ENCODE measurements at regions not wholly inside any gene's neighbourhood (a gene's known extent, or its start where the extent isn't known, plus 50 kb on each side); places are given as distances from the start of the nearest gene placed in this dataset.

- DNase-seq, result no peak
These were observed 64.3 kb upstream of the RNU6ATAC start for GRCh38 chr9:134228649-134229048.

DNA sequence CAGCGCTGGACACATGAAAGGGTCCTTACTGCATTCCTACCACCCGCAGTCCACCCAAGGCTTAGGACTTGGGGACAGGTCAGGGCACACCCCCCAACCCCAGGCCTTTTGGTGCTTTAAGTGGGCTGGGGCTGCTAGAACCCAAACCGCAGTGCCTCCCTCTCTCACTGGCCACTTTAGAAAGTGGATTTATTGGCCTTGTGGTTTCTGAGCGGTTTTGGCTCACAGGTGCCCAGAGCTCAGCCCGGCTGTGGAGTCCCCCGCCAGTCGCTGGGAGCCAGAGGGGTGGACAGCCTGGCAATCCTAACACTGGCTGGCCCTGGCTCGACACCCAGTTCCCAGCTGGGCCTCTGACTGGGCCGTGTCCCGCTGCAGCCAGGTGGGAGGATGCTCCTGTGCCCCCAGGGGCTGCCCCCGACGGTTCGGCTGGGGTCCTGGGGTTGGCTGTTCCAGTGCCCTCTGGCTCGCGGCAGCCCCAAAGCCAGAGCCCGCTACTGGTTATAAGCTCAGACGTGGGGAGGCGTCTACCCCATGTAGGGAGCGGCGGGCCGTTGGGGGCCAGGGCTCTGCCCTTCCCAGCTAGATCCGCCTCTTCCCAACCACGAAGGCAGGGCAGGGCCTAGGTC is 65.2 kb upstream of the RNU6ATAC start:
- DNase-seq, result peak; percentile 9

DNA sequence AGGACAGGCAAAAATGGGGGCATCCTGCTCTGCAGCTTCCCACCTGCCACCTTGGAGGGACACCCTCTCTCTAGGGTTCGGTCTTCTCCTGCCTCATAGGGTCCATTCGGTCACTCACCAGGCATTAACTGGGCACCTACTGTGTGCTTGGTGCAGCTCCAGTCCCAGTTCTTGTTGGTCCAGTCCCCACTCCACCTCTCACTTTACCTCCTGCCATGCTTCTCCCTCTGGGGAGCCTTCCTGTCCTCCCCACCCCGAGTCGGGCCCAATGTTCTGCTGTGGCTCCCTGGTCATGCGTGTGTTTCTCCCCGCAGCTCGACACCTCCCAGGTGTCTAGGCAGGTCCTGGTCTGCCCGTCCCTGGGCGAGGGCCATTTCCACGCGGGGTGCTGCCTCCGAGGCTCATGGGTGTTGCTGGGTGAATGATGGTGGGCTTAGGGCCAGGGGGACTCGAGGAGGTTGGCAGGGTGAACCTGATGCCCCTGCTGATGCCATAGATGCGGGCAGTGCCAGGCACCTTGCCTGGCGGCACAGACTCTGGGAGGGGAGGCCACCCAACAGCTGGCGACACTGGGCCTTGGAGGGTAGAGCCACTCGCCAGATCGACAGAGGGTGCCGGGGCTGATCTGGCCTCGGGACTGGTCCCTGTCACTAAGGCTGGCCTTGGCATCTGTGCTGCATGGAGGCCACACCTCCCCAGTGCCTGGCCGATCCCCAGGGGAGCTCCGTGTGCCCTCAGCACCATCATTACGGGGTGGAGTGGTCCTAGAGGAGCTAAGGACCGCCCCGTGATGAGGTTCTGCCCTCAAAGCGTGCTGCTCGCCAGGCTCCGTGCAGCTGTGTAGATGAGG is 66.0 kb upstream of the RNU6ATAC start:
- no peak for DNase-seq

DNA sequence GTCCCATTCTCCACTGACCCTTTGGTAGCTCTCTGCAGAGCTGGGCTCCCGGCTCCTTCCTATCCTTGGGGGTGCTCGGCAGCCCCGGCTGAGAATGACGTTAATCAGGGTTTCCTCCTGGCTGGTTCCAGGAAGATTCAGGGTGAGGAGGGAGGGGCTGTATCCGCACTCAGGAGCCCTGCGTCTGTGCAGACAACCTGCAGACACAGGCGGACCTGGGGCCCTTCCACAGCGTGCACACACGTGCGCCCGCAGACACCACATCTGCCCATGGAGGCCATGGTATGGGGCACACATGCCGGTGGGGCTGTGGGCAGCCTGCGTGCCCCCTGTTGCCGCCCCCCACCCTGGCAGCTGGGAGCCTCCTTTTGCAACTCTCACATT is 66.6 kb upstream of the RNU6ATAC start:
- DNase-seq, result no peak

DNA sequence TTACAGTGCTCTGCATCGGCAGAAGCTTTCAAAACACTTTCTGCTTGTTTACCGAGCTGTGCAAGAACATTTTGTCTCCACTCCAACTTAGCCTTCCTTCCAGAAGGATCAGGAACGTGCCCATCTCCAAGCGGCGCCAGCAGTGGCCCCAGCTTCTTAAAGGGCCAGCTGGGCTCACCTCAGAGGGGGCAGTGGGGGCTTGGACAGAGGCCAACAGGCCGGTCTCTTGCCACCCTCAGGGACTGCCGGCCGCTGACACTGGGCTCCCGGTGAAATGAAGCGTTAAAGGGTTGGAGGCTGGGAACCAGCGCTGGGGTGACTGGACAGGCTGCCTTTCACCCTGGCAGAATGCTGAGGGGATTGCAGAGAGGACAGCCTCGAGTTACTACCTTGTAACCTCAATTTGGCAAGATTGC is 67.0 kb upstream of the RNU6ATAC start:
- DNase-seq, result no peak

GRCh38 chr9:134231767-134232166 is 67.4 kb upstream of the RNU6ATAC start:
- DNase-seq, result no peak

GRCh38 chr9:134233022-134233421 is 68.7 kb upstream of the RNU6ATAC start:
- DNase-seq, result no peak

DNA sequence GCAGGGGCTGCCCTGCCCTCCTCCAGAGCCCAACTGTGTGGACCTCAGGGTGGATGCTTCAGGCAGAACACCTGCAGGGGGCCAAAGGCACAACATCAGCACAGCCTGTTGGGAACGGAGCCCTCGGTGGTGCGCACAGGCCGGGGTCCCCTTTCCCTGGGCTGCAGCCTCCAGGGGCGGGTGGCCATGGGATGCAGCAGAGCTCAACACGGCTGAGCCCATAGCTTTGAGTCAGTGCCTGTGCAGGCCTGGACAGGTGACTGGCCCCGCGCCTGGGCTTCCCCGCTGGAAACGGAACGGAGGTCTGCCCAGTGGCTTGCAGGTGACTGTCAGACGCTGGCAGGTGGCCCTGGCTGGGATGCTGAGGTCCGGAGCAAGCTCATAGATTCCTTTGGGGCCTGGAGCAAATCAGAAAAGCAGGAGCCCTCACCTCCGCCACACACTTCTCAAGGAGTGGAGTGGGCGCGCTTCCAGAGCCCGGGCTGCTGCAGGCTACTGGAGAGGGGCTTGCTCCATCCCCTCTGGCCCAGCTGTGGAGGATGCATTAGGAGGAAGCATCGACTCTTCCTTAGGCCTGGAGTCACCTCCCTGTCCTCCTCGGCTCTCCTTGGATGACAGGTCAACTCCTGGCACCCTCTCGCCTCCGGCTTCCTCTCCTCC is 69.8 kb upstream of the RNU6ATAC start:
- no peak for DNase-seq

DNA sequence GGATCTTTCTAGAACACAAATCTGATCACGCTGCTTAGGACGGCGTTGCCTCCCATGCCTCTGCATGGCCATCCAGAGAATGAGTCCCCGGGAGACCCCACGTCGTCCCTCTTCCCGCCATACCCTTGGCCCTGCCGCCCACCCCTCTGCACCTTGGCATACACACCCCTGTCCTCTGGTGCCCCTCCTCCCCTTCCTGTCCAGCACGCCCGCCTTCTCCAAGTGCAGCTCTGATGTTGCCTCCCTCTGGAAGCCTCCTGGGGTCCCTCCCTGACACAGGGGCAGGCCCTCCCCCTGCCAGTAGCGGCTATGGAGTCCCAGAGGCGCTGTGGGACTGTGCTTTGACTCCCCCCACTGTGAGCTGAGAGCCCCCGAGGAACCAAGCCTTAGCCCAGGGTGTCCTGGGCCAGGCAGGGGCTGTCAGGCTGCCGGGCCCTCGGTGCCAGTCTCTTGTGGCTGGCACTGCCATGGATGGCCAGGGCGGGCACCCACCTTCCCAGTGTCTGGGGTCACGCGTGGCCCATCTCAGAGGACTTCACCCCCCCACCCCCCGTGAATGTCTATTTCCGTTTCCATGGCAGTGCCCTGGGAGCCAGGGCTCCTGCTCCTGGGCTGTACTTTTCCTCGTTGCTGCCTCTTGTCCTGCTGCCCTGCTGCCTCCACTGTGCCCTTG is 70.5 kb upstream of the RNU6ATAC start:
- DNase-seq, result no peak

GRCh38 chr9:134235366-134235765 is 71.0 kb upstream of the RNU6ATAC start:
- DNase-seq, result no peak

DNA sequence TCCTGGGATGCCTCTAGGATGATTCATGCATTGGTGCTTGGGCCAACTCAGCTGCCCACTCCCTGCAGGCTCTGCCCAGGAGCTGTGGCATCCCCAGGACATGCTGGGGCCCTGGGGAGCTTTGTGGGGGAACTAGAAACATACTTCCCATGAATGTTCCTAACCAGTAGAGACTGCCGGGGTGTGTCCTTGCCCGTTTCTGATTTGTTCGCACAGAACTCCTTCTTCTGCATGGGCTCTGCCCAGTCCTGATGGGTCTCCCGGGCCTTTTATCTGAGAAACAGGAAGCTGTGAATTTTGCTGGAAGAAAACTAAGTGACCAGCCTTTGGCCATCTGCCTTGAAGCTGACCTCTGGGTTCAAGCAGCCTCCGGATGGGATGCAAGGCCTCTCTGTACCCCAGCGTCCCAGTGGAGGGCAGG is 71.6 kb upstream of the RNU6ATAC start:
- DNase-seq, result no peak

- DNase-seq, result no peak
These were observed 72.7 kb upstream of the RNU6ATAC start for GRCh38 chr9:134236935-134237629.

DNA sequence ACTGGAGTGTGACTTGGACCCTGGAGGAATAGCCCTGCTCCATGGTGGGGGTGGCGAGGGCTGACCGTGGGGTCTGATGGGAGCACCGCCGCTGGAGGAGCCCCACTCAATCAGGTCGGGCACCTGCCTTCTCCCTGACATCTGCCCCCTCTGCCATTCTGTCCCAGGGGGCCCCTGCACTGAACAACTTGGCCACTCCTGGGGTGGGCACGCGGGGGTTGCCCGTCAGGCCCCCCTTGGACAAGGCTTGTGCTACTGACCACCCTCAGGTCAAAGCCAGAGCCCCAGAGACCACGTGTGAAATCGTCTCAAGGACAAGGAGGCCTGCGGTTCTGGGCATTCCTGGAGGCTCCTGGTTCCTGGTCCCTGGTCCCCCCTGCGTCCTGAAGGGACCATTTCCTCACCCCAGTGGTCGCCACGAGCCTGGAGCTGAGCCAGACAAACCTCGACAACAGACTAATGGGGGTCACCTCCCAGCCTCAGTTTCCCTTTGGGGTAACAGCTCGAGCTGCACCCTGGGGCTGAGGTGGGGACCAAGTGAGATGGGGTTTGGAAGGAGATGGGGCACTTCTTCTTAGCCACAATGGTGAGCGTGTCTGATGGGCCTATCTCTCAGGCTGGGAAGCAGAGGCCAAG is 73.4 kb upstream of the RNU6ATAC start:
- DNase-seq, result no peak

DNA sequence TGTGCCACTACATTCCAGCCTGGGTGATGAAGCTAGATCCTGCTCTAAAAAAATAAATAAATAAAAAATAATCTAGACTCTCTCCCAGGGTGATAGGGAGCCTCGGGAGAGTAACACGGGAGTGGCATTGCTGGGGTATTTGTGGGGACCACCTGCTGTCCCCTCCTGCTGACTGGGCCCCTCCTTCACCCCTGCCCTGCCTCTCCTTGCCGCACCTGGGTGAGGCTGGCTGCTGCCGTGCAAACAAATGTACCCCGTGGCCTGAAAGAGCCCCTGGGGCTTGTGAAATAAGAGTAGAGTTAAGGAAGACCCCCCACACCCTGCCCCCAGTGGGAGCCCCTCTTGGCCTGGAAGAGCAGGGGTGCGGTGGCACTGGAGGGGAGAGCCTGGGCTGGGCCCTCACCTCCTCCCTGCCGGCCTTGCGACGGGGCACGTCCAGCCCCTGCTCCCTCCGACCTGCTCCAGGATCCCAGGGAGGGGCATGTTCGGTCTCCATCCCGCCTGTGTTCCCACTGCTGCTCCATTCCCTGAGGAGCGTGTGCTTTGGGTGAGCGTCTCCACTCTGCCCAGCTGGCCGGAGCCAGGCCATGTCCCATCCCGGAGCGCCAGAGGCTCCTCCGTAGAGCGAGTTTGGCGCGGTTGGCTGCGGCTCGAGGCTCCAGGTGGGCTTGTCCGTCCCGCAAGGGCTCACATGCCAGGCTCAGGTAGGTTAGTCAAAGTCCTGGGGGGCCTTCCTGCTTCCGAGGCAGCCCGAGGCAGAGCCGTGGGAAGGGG is 75.0 kb upstream of the RNU6ATAC start:
- DNase-seq, result no peak

DNA sequence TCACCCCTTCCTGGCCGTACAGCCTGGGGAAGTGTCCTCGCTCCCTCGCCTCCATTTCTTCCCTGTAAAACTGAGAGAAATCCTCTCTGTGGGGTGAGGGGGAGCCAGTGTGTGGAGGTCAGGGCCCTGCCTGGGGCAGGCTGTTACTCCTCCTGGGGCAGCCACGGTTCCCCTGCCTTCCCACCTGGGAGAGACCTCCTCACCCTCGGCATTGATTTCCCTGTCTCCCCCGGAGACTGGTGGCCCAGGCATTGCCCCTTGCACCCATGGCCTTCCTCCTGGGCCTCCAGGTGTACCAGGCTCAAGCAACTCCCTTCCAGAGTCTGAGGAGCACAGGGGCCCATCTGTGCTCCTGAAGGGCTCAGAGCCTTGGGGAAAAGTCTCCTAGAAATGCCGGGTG is 75.6 kb upstream of the RNU6ATAC start:
- no peak for DNase-seq

- DNase-seq, result peak; percentile 2
These were observed 76.0 kb upstream of the RNU6ATAC start for GRCh38 chr9:134240361-134240760.

- no peak for DNase-seq
These were observed 78.3 kb upstream of the RNU6ATAC start for GRCh38 chr9:134242706-134243105.

GRCh38 chr9:134243778-134244467 is 79.6 kb upstream of the RNU6ATAC start:
- DNase-seq, result peak; percentile 66

DNA sequence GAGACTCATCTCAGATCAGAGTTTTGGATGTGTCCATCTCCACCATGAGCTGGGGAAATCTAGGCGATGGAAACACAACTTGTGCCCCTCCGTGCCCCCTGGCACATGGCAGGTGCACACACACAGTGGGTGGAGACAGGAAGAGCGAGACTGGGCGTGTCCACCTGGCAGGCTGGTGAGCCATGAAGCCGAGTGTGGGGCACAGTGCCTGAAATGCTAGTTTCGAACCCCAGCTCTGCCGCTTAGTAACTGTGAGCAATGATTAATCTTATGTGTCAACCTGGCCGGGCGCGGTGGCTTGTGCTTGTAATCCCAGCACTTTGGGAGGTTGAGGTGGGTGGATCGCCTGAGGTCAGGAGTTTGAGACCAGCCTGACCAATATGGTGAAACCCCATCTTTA is 80.8 kb upstream of the RNU6ATAC start:
- DNase-seq, result no peak

GRCh38 chr9:134247918-134248631 is 78.2 kb upstream of the RXRA start:
- no peak for DNase-seq

All from GF-D8 (cell line).